ENCODE measurements at regions not wholly inside any gene's neighbourhood (a gene's known extent, or its start where the extent isn't known, plus 50 kb on each side); places are given as distances from the start of the nearest gene placed in this dataset.

DNA sequence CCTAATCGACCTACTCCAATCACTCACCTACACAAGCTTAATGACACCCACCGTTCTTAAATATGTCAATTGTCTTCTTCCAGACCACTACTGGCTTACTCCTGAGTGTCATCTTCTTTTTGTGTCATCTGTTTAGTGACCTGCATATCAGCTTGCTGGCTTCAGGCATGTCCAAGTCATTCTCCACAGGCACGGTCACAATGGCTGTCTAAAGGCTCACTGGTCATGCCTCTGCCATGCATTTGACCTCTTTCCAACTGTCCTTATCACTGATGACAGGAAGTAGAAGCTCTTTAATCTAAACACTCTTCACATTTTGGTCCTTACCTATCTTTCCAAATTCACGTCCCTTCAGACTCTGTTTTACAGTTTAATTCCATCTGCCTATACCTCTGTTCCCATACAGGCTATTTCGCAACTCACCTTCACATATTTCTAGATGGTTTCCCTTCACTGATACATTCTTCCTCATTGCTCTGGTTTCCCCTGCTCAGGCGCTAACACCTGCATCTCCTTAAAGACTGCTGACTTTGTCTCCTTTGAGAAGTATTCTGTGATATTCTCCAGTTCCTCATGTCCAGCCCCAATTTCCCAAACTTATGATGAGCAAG, 217.5 kb downstream of the TRIB2 start:
- TF ChIP-seq CTCF (IDR thresholded peaks at IDR 0.05; ENCODE audit: insufficient read depth, low read length, poor library complexity, severe bottlenecking) = no peak
- no peak for TF ChIP-seq EZH2phosphoT487 (conservative IDR thresholded peaks at IDR 0.05; ENCODE audit: low read length)
- Histone ChIP-seq H3K9ac (ENCODE audit: low read length) (no peak overlapping the region), H2AFZ (ENCODE audit: low read depth, low read length, severe bottlenecking) (no peak overlapping the region)

DNA sequence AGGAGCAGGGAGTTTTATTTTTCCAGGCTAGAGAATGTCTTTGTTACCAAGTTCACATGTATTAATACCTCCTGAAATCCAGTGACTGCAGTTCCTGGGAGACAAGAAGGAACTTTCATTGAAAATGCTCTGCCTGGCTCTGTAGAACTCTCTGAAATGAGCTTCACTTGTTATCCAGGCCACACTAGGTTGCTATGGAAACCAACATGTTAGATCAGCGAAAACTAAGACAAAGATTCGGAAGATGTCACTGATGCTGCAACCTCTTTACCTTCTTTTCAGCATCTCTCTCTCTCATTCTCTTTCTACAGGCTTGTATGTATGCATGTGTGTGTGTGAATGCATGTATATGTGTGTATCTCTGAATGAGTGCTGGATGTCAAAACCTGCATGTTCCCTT, 218.5 kb downstream of the TRIB2 start:
- no peak overlapping the region for H3K4me3 ChIP-seq (ENCODE audit: insufficient read depth, low read length, poor library complexity, severe bottlenecking)
- H3K9me2 ChIP-seq (replicated peaks; ENCODE audit: insufficient read depth, low read length) = no peaks in the 10 kb centered on the region
- no peaks in the 10 kb centered on the region for H3K36me3 ChIP-seq (ENCODE audit: low read length)
- H3K9me3 ChIP-seq (ENCODE audit: insufficient read depth, low read length) = no peaks in the 10 kb centered on the region
- TF ChIP-seq CTCF (IDR thresholded peaks at IDR 0.05; ENCODE audit: insufficient read depth, low read length, poor library complexity, severe bottlenecking) = no peak
- TF ChIP-seq EZH2phosphoT487 (conservative IDR thresholded peaks at IDR 0.05; ENCODE audit: low read length) = no peak
- H3F3A ChIP-seq (ENCODE audit: insufficient read depth) = no peaks in the 10 kb centered on the region
- H2AFZ ChIP-seq (ENCODE audit: low read depth, low read length, severe bottlenecking) = no peak overlapping the region
- H3K9ac ChIP-seq (ENCODE audit: low read length) = no peak overlapping the region
- no peak overlapping the region for H3K4me2 ChIP-seq (ENCODE audit: low read depth, low read length, poor library complexity, severe bottlenecking)
- H4K20me1 ChIP-seq (ENCODE audit: low read depth, low read length) = no peaks in the 10 kb centered on the region
- H3K79me2 ChIP-seq (ENCODE audit: insufficient read depth, low read length) = no peaks in the 10 kb centered on the region
- H3K27me3 ChIP-seq (ENCODE audit: low read length) = no peaks in the 10 kb centered on the region
- no peak overlapping the region for H3K27ac ChIP-seq (ENCODE audit: low read depth, low read length)

More for the DNA sequence above, 217.5 kb downstream of the TRIB2 start:
- H3K9me3 ChIP-seq (ENCODE audit: insufficient read depth, low read length) = no peaks in the 10 kb centered on the region
- no peak overlapping the region for H3K27ac ChIP-seq (ENCODE audit: low read depth, low read length)
- no peaks in the 10 kb centered on the region for H3F3A ChIP-seq (ENCODE audit: insufficient read depth)
- H3K4me3 ChIP-seq (ENCODE audit: insufficient read depth, low read length, poor library complexity, severe bottlenecking) = no peak overlapping the region
- H3K4me2 ChIP-seq (ENCODE audit: low read depth, low read length, poor library complexity, severe bottlenecking) = no peak overlapping the region
- H3K9me2 ChIP-seq (replicated peaks; ENCODE audit: insufficient read depth, low read length) = no peaks in the 10 kb centered on the region
- no peaks in the 10 kb centered on the region for H3K36me3 ChIP-seq (ENCODE audit: low read length)
- no peaks in the 10 kb centered on the region for H3K79me2 ChIP-seq (ENCODE audit: insufficient read depth, low read length)
- no peaks in the 10 kb centered on the region for H4K20me1 ChIP-seq (ENCODE audit: low read depth, low read length)
- no peaks in the 10 kb centered on the region for H3K27me3 ChIP-seq (ENCODE audit: low read length)

DNA sequence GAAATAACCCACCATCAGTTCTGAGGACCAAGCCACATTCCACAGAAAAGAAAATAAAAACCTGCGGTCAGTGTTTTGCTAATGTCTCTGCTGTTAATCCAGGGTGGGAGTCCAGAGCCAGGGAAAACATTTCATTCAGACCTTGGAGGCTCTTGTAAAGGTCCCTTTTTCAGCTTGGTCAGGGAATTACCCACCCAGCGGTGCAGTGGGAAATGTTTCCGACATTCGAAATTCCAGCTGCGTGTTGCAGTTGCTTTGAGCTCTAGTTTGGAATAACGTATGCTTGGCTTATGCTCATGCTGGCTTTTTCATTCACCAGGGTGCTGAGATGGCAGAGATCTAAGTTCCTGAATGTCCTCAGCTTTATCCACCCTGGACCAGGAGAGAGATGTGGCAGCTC, 219.1 kb downstream of the TRIB2 start:
- no peak overlapping the region for H2AFZ ChIP-seq (ENCODE audit: low read depth, low read length, severe bottlenecking)
- H3K27me3 ChIP-seq (ENCODE audit: low read length) = no peaks in the 10 kb centered on the region
- no peak overlapping the region for H3K9ac ChIP-seq (ENCODE audit: low read length)
- H3K4me2 ChIP-seq (ENCODE audit: low read depth, low read length, poor library complexity, severe bottlenecking) = no peak overlapping the region
- no peak for TF ChIP-seq EZH2phosphoT487 (conservative IDR thresholded peaks at IDR 0.05; ENCODE audit: low read length)
- TF ChIP-seq CTCF (IDR thresholded peaks at IDR 0.05; ENCODE audit: insufficient read depth, low read length, poor library complexity, severe bottlenecking) = no peak
- H4K20me1 ChIP-seq (ENCODE audit: low read depth, low read length) = no peaks in the 10 kb centered on the region
- no peaks in the 10 kb centered on the region for H3K79me2 ChIP-seq (ENCODE audit: insufficient read depth, low read length)
- no peaks in the 10 kb centered on the region for H3K36me3 ChIP-seq (ENCODE audit: low read length)
- no peaks in the 10 kb centered on the region for H3K9me3 ChIP-seq (ENCODE audit: insufficient read depth, low read length)
- H3K9me2 ChIP-seq (replicated peaks; ENCODE audit: insufficient read depth, low read length) = no peaks in the 10 kb centered on the region
- no peak overlapping the region for H3K4me3 ChIP-seq (ENCODE audit: insufficient read depth, low read length, poor library complexity, severe bottlenecking)
- H3F3A ChIP-seq (ENCODE audit: insufficient read depth) = no peaks in the 10 kb centered on the region
- no peak overlapping the region for H3K27ac ChIP-seq (ENCODE audit: low read depth, low read length)
